Type B pancreatic cell (in vitro differentiated cells): ENCODE measurements at regions not wholly inside any gene's neighbourhood (a gene's known extent, or its start where the extent isn't known, plus 50 kb on each side); places are given as distances from the start of the nearest gene placed in this dataset.

Experiments used
- DNase-seq: peaks from one replicate; pipeline ENCODE4 v3.0.0; 2021; ENCODE audit warnings: mixed read lengths; ENCODE audit not compliant: unreplicated experiment; ENCODE audit errors: extremely low spot score
- H3K27ac Mint-ChIP-seq: 2 replicates; pipeline ENCODE4 v1.8.0; 2021; ENCODE audit warnings: mild to moderate bottlenecking, mixed read lengths
- H3K27me3 Mint-ChIP-seq: 2 replicates; pipeline ENCODE4 v1.8.0; 2021; ENCODE audit warnings: mixed read lengths
- H3K36me3 Mint-ChIP-seq: 2 replicates; pipeline ENCODE4 v1.8.0; 2021; ENCODE audit warnings: mixed read lengths
- H3K4me1 Mint-ChIP-seq: one replicate; pipeline ENCODE4 v1.8.0; 2021; ENCODE audit warnings: mixed read lengths; ENCODE audit not compliant: unreplicated experiment
- H3K4me3 Mint-ChIP-seq: 2 replicates; pipeline ENCODE4 v1.8.0; 2021; ENCODE audit warnings: mild to moderate bottlenecking, mixed read lengths
- H3K9me3 Mint-ChIP-seq: 2 replicates; pipeline ENCODE4 v1.8.0; 2021; ENCODE audit warnings: mixed read lengths
- CTCF ChIP-seq: fragments of 200-600 bp; sonication (generic); conservative IDR thresholded peaks from 2 replicates; pipeline ENCODE4 v1.5.0; 2021; ENCODE audit warnings: antibody characterized with exemption, mild to moderate bottlenecking

- Mint-ChIP-seq H3K36me3 (no peaks in the 10 kb centered on the region), H3K4me3 (no peak overlapping the region), H3K27ac (no peak overlapping the region), H3K9me3 (peaks cover 14% of the 10 kb centered on the region), H3K27me3 (peaks cover 13% of the 10 kb centered on the region), H3K4me1 (peaks cover 23% of the 10 kb centered on the region)
- no peak for DNase-seq
- no peak for TF ChIP-seq CTCF
Observed at GRCh38 chr9:96158147-96158546, 143.8 kb downstream of the HSD17B3 start.

- Mint-ChIP-seq H3K9me3 (peaks cover 14% of the 10 kb centered on the region), H3K36me3 (no peaks in the 10 kb centered on the region), H3K4me1 (peaks cover 23% of the 10 kb centered on the region), H3K4me3 (no peak overlapping the region), H3K27ac (no peak overlapping the region), H3K27me3 (peaks cover 13% of the 10 kb centered on the region)
- no peak for DNase-seq
- no peak for TF ChIP-seq CTCF
Observed at GRCh38 chr9:96157675-96158074, 144.3 kb downstream of the HSD17B3 start.

GRCh38 chr9:96156171-96156974, 145.6 kb downstream of the HSD17B3 start:
- H3K36me3 Mint-ChIP-seq, result no peaks in the 10 kb centered on the region
- no peak for DNase-seq
- H3K4me3 Mint-ChIP-seq, result no peak overlapping the region
- H3K27me3 Mint-ChIP-seq, result peaks cover 5% of the 10 kb centered on the region
- TF ChIP-seq CTCF, result no peak
- H3K27ac Mint-ChIP-seq, result no peak overlapping the region
- peaks cover 4% of the 10 kb centered on the region for H3K9me3 Mint-ChIP-seq
- peaks cover 17% of the 10 kb centered on the region for H3K4me1 Mint-ChIP-seq

GRCh38 chr9:96154081-96154480, 147.9 kb downstream of the HSD17B3 start:
- TF ChIP-seq CTCF, result no peak
- H3K27me3 Mint-ChIP-seq, result peaks cover 8% of the 10 kb centered on the region
- no peak overlapping the region for H3K4me3 Mint-ChIP-seq

GRCh38 chr9:96152550-96152949, 149.4 kb downstream of the HSD17B3 start:
- no peaks in the 10 kb centered on the region for H3K36me3 Mint-ChIP-seq
- H3K4me3 Mint-ChIP-seq, result no peak overlapping the region
- peaks cover 17% of the 10 kb centered on the region for H3K4me1 Mint-ChIP-seq
- no peak overlapping the region for H3K27ac Mint-ChIP-seq
- no peak for DNase-seq
- no peaks in the 10 kb centered on the region for H3K9me3 Mint-ChIP-seq
- peaks cover 3% of the 10 kb centered on the region for H3K27me3 Mint-ChIP-seq
- TF ChIP-seq CTCF, result no peak

More at GRCh38 chr9:96154081-96154480, 147.9 kb downstream of the HSD17B3 start:
- H3K27ac Mint-ChIP-seq, result no peak overlapping the region
- H3K36me3 Mint-ChIP-seq, result no peaks in the 10 kb centered on the region
- DNase-seq, result no peak
- peaks cover 17% of the 10 kb centered on the region for H3K4me1 Mint-ChIP-seq
- H3K9me3 Mint-ChIP-seq, result no peaks in the 10 kb centered on the region
